Kidney glomerular epithelial cell (primary cell): ENCODE measurements at regions not wholly inside any gene's neighbourhood (a gene's known extent, or its start where the extent isn't known, plus 50 kb on each side); places are given as distances from the start of the nearest gene placed in this dataset.
"Not testable (repeated sequence)": the region's sequence is repeated elsewhere in the genome, so short reads cannot be mapped to it uniquely, and the experiment has no call there.

Source experiments
- DNase-seq: peaks from one replicate; lab custom pipeline; 2025; lab: John Stamatoyannopoulos, UW

GRCh38 chr1:173300061-173301044 is 93.2 kb upstream of the TNFSF4 start:
- no peak for DNase-seq

DNA sequence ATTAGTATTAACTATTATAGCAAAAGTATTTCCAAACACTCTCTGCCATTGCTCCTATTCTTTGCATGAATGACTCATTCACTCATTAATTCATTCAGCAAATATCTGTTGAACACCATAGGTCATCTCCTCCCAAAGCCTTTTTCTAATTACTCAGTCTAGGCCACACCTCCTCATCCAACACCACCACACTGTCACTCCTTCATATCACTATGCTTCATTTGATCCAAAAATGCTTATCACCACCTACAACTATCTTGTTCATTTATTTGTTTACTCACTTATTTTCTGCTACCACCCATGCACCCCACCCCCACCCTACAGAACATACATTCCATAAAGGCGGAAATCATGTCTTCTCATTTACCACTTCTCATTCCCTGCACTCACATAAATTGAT is 94.4 kb upstream of the TNFSF4 start:
- no peak for DNase-seq

DNA sequence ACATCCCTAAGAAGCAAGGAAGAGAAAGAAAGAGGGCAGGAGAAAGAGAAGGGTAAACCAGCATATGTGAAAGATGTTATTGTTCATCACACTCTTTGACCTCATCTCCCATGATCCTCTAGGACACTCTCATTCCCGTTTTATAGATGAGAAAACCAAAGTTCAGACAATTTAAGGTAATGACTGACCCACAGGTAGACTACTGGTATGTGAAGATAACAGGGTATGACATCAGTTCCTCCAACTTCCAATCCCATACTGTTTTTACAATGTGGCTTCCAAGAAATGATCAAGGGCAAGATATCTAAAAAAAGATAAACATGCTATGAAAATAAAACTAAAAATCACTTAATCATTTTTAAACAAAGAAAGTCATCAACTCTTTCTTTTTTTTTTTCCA is 95.2 kb upstream of the TNFSF4 start:
- DNase-seq: no peak

- DNase-seq: no peak
These were observed 96.0 kb upstream of the TNFSF4 start for GRCh38 chr1:173302890-173303829.

- DNase-seq: no peak
These were observed 96.9 kb upstream of the TNFSF4 start for GRCh38 chr1:173303984-173304383.

DNA sequence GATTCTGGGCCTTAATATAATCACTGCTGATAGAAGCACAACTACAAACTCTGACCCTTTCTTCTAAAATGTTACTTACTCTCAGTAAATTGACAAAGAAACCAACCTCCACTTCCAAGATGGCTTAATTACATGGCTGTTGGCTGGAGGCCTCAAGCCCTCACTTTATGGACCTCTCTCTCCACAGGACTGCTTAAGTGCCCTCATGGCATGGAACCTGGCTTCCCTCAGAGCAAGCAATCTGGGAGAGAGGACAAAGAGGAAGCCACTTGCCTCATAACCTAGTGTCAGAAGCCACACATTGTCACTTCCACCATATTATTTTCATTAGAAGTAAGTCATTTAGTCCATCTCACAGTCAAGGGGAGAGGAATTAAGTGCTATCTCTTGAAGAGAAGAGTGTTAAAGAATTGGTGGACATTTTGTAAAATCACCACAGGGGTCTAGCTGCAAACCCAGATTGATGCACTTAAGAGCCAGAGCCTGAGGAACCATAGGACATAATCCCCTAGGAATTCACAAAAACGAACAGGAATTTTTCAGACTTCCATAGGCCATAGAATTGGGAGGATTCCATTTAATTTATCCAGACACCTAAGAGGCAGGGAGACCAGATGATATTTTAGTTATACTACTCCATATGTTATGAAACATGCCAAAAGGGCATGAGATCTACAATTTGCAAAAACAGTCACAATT is 97.5 kb upstream of the TNFSF4 start:
- DNase-seq: no peak

- no peak for DNase-seq
These were observed 100.7 kb upstream of the TNFSF4 start for GRCh38 chr1:173307845-173308244.

DNA sequence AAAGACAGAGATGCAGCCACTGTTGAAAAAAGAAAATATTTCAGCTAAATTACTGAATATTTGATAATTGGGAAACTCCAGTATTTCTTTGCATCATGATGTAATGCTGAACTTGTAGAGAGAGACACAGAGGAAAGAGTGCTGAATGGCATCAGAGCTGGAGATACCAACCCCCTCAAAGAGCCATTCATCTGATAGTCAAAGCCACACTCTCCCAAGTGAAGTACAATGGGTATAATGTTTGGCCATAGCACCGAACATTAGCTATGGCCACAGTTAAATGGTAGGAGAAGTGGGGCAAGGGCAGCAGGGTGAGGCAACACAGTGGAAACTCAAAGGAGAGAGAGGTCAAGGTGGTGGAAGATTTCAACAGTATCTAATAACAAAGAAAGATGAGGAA is 107.5 kb upstream of the TNFSF4 start:
- DNase-seq: no peak

DNA sequence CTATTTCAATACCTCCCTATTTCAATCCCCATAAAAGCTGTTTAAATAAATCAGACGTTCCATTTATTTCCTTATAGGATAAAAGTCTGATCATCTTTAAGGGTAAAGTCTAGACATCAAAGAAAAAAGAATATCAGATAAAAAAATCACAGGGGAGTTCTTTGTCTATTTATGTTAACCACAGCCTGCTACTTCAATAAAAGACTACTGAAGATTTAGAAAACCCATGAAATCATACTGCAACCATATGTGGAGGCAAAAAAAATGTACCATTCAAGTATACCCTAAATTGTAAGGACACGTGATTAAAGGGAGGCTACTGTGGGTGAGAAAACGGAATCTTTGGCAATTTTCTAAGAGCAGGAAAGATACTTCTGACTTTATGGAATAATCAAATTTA is 108.2 kb upstream of the TNFSF4 start:
- DNase-seq: no peak

DNA sequence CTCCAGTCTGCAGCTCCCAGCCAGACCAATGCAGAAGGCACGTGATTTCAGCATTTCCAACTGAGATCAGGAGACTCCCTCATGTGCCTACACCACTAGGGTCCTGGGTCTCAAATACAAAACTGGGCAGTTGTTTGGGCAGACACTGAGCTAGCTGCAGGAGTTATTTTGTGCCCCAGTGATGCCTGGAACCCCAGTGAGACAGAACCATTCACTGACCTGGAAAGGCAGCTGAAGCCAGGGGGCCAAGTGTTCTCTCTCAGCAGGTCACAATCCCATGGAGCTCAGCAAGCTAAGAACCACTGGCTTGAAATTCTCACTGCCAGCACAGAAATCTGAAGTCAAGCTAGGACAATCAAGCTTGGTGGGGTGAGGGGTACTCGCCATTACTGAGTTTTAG is 111.7 kb upstream of the TNFSF4 start:
- no peak for DNase-seq

DNA sequence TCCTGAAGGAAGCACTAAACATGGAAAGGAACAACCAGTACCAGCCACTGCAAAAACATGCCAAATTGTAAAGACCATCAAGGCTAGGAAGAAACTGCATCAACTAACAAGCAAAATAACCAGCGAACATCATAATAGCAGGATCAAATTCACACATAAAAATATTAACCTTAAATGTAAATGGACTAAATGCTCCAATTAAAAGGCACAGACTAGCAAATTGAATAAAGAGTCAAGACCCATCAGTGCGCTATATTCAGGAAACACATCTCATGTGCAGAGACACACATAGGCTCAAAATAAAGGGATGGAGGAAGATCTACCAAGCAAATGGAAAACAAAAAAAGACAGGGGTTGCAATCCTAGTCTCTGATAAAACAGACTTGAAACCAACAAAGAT is 117.2 kb upstream of the TNFSF4 start:
- DNase-seq: not testable (repeated sequence)

DNA sequence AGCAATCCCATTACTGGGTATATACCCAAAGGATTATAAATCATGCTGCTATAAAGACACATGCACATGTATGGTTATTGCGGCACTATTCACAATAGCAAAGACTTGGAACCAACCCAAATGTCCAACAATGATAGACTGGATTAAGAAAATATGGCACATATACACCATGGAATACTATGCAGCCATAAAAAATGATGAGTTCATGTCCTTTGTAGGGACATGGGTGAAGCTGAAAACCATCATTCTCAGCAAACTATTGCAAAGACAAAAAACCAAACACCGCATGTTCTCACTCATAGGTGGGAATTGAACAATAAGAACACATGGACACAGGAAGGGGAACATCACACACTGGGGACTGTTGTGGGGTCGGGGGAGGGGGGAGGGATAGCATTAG is 120.9 kb upstream of the TNFSF4 start:
- not testable (repeated sequence) for DNase-seq

- no peak for DNase-seq
These were observed 121.8 kb upstream of the TNFSF4 start for GRCh38 chr1:173328961-173329360.

DNA sequence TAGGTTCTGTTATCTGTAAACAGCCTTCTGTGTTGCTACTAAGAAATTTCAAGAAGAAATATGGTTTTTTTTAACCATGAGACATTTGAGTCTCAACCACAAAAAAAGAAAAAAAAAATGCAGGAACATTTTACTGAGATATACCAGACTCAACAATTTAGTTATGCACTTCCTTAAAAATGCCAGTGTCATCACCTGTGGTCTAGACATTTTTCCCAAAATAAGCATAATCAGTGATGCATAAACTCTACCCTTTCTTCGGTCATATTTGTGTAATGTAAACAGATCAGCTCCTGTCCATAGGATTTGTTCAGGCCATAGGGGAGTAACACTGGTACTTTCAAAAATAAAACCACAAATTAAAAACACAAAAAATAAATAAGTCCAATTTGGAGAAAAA is 122.6 kb upstream of the TNFSF4 start:
- peak; percentile 19 for DNase-seq

DNA sequence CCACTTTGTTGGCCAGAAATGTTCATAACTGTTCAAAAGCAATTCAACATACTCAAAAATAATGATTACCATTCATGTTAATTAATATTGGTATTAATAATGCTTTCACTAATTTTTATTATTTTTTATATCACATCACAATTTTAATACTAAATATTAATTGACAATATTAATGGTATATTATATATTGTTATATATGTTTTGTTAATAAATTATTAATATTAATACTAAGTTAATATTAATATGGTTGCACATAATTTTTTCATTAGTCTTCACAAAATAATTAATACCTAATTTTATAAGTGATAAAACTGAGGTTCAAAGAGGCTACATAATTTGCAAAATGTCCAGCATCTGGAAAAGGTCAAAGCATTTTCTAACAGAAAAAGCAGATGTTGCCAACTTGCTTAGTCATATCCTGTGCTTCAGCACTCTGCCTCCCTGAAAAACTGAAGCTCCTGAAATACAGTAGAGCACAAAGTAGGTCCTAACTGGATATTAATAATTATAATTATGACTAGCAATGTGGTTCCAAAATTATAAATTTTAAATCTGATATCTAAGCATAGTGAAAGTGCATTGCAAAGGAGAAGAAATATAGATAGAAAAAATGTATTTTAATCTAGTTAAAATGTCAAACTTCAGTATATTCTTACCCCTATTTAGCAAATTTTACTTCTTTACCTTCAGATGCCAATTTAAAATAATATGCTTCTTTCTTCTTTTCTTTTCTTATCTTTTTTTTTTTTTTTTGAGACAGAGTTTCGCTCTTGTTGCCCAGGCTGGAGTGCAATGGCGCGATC is 123.2 kb upstream of the TNFSF4 start:
- DNase-seq: peak; percentile 14

DNA sequence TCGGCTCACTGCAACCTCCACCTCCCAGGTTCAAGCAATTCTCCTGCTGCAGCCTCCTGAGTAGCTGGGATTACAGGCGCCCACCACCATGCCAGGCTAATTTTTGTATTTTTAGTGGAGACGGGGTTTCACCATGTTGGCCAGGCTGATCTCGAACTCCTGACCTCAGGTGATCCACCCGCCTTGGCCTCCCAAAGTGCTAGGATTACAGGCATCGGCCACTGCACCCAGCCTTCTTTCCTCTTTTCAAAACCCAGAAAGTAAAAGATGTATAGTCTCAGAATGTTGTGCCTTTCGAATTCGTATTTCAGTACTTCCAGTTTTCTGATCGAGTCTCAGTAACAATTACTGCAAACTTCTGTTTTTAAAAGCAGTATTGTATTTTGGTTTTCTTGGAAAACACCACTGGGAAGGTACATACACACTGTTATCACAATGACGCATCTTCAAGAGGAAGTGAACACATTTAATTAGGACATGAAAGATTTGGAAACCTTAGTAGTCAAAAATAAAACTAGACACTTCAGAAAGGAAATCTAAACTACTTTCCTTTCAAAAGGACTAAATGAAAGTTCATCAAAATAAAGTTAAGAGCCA is 123.9 kb upstream of the TNFSF4 start:
- not testable (repeated sequence) for DNase-seq

GRCh38 chr1:173332026-173332425 is 124.9 kb upstream of the TNFSF4 start:
- DNase-seq: no peak

DNA sequence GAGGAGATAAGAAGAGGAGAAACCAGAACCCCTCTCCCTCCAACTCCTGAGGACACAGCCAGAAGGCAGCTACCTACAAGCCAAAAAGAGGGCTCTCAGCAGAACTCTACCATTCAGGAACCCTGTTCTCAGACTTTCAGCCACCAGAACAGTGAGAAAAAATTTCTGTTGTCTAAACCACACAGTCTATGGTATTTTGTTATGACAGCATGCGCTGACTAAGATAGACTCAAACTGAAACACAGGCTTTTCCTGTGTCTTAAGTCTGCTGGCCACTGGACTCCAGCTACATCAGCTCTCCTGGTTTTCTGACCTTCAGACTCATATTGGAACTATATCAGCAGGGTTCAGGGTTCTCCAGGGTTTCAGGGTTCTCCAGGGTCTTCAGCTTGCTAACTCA is 126.5 kb upstream of the TNFSF4 start:
- no peak for DNase-seq

DNA sequence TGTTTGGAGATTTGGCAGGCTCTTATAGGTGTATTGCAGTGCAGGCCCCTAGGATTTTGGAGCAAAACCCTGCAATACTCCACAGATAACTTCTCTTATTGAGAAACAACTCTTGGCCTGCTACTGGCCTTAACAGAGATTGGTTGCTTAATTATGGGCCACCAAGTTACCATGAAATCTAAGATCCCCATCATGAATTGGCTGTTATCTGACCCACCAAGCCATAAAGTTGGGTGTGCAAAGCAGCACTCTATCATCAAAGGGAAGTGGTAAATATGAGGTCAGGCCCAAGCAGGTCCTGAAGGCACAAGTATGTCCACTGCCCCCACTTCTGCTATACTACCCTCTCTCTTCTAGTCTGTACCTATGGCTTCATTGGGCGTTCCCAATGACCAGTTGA is 130.0 kb upstream of the TNFSF4 start:
- no peak for DNase-seq

GRCh38 chr1:173341307-173341706 is 134.2 kb upstream of the TNFSF4 start:
- DNase-seq: no peak

DNA sequence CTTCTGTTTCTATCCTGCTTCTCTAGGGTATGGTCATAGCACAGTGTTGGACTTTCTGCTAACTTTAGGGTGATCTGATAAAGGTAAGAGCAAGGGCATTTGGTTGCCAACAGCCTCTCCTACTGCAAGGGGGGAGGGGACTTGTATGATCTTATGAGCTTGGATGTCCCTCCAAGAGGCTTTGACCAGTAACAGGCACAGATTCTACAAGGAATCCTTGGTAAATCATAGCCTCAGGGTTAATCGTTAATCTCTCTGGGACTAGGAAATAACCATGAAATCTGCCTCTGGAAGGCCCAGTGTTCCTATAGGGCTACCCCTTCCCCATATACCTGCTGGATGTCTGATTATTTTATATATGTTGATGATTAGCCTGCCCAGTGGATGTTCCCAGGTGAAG is 134.8 kb upstream of the TNFSF4 start:
- DNase-seq: no peak
